GM23338 (cell line): ENCODE measurements at regions not wholly inside any gene's neighbourhood (a gene's known extent, or its start where the extent isn't known, plus 50 kb on each side); places are given as distances from the start of the nearest gene placed in this dataset.

Experiments used
- ATAC-seq: fragments of 200-7000 bp; cut with Tn5 transposase; 3 replicates; pipeline ENCODE4 v1.9.1; 2020
- DNase-seq: peaks from one replicate; pipeline ENCODE4 v3.0.0-alpha.2; 2015; ENCODE audit warnings: low spot score
- H2AFZ ChIP-seq: fragments of 200-600 bp; sonication (generic); 2 replicates; pipeline ENCODE4 v1.8.0; 2016; ENCODE audit warnings: antibody characterized with exemption, mild to moderate bottlenecking, moderate library complexity
- H3F3A ChIP-seq: fragments of 200-600 bp; sonication (generic); replicated peaks from 2 replicates; pipeline ENCODE4 v1.8.0; 2017; ENCODE audit warnings: antibody characterized with exemption, mixed run types, low read depth
- H3K27ac ChIP-seq: fragments of 200-600 bp; sonication (generic); 2 replicates; pipeline ENCODE4 v1.6.1; 2016; ENCODE audit warnings: low read depth
- H3K27me3 ChIP-seq: fragments of 200-600 bp; sonication (generic); 2 replicates; pipeline ENCODE4 v1.8.0; 2016; ENCODE audit warnings: mild to moderate bottlenecking, mixed run types, moderate library complexity; ENCODE audit not compliant: insufficient read depth
- H3K36me3 ChIP-seq: fragments of 200-600 bp; sonication (generic); 2 replicates; pipeline ENCODE4 v1.8.0; 2016; ENCODE audit warnings: mild to moderate bottlenecking; ENCODE audit not compliant: insufficient read depth
- H3K4me1 ChIP-seq: fragments of 200-600 bp; sonication (generic); 2 replicates; pipeline ENCODE4 v1.8.0; 2016; ENCODE audit warnings: mild to moderate bottlenecking, moderate library complexity; ENCODE audit not compliant: insufficient read depth
- H3K4me2 ChIP-seq: fragments of 200-600 bp; sonication (generic); 2 replicates; pipeline ENCODE4 v1.7.1; 2017; ENCODE audit warnings: mixed run types
- H3K4me3 ChIP-seq: fragments of 200-600 bp; sonication (generic); 2 replicates; pipeline ENCODE4 v1.6.1; 2016; ENCODE audit warnings: mixed run types
- H3K79me2 ChIP-seq: fragments of 200-600 bp; sonication (generic); replicated peaks from 2 replicates; pipeline ENCODE4 v1.8.0; 2017; ENCODE audit warnings: mild to moderate bottlenecking; ENCODE audit not compliant: insufficient read depth
- H3K9me2 ChIP-seq: fragments of 200-600 bp; sonication (generic); 2 replicates; pipeline ENCODE4 v1.8.0; 2017; ENCODE audit not compliant: insufficient read depth
- H4K20me1 ChIP-seq: fragments of 200-600 bp; sonication (generic); replicated peaks from 2 replicates; pipeline ENCODE4 v1.8.0; 2017; ENCODE audit warnings: mild to moderate bottlenecking; ENCODE audit not compliant: insufficient read depth
- H3K27ac Mint-ChIP-seq: 2 replicates; pipeline ENCODE4 v1.8.0; 2020; ENCODE audit warnings: inconsistent platforms, mild to moderate bottlenecking, moderate library complexity, mixed read lengths
- H3K27me3 Mint-ChIP-seq: 3 replicates; pipeline ENCODE4 v1.8.0; 2022; ENCODE audit warnings: low read depth, mild to moderate bottlenecking, moderate library complexity, mixed read lengths, inconsistent platforms; ENCODE audit not compliant: insufficient read depth, poor library complexity
- H3K36me3 Mint-ChIP-seq: 3 replicates; pipeline ENCODE4 v1.8.0; 2021; ENCODE audit warnings: low read depth, mild to moderate bottlenecking, inconsistent platforms, moderate library complexity, mixed read lengths
- H3K4me1 Mint-ChIP-seq: 3 replicates; pipeline ENCODE4 v1.8.0; 2020; ENCODE audit warnings: mild to moderate bottlenecking, inconsistent platforms, mixed read lengths
- H3K4me3 Mint-ChIP-seq: 3 replicates; pipeline ENCODE4 v1.8.0; 2021; ENCODE audit warnings: moderate library complexity, mild to moderate bottlenecking, inconsistent platforms, mixed read lengths
- H3K9me3 Mint-ChIP-seq: 3 replicates; pipeline ENCODE4 v1.8.0; 2020; ENCODE audit warnings: moderate library complexity, mild to moderate bottlenecking, inconsistent platforms, mixed read lengths
- EZH2 ChIP-seq: fragments of 200-600 bp; sonication (generic); IDR thresholded peaks from one replicate; pipeline ENCODE4 v1.8.0; 2017; ENCODE audit warnings: antibody characterized with exemption, mild to moderate bottlenecking, low read depth; ENCODE audit not compliant: unreplicated experiment
- JUNB ChIP-seq: IDR thresholded peaks from one replicate; pipeline ENCODE4 v1.6.1; 2016; ENCODE audit warnings: antibody characterized with exemption; ENCODE audit not compliant: unreplicated experiment
- NANOG ChIP-seq: IDR thresholded peaks from 2 replicates; pipeline ENCODE4 v1.6.1; 2016; ENCODE audit warnings: antibody characterized with exemption, borderline replicate concordance
- POLR2AphosphoS5 ChIP-seq: IDR thresholded peaks from 2 replicates; pipeline ENCODE4 v1.6.1; 2016; ENCODE audit warnings: antibody characterized with exemption, low read depth
- ZNF114 ChIP-seq: fragments of 250-450 bp; sonication (Bioruptor Pico); IDR thresholded peaks from 2 replicates; pipeline ENCODE4 v1.5.0; 2020; ENCODE audit warnings: mild to moderate bottlenecking, moderate library complexity
- TF ChIP-seq, protein P1 (sequence below), 2 experiments: fragments of 200-600 bp in 1 of 2; sonication (generic) in 1 of 2; conservative IDR thresholded peaks; 2 replicates each; pipeline versions ENCODE4 v1.5.1 to v1.6.1; 2016 to 2017; ENCODE audit warnings: antibody characterized with exemption in 2 of 2, low read depth in 2 of 2, mild to moderate bottlenecking in 2 of 2, moderate library complexity in 1 of 2
- TF ChIP-seq, protein P2 (sequence below): fragments of 250-450 bp; sonication (Bioruptor Pico); IDR thresholded peaks from 2 replicates; pipeline ENCODE4 v1.5.0; 2020; ENCODE audit warnings: mild to moderate bottlenecking, moderate library complexity

DNA sequence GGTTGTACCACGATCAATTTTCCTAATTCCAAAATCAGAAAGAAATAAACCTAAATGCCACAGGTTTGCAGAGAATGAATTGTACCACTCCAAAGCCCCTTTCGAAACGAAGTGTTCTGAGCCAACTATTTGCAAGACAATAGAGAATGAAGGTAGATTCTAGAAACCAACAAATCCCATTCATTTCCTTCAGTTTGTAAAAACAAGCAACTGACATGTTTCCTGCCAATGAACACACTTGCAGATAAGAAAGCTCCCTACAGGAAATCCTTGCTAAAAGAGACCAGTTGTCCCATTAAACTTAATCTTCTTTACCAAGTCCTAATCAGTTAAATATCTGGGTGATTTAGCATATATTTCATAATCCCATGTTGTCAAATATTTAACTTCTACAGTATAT, 198.4 kb upstream of the FOXN3 start:
- Histone ChIP-seq H4K20me1 (no peaks in the 10 kb centered on the region), H3K79me2 (peaks cover 79% of the 10 kb centered on the region), H3K4me3 (peak overlapping the region; percentile 67), H3K4me1 (peaks cover 56% of the 10 kb centered on the region), H2AFZ (no peak overlapping the region), H3K9me2 (no peaks in the 10 kb centered on the region), H3K27me3 (no peaks in the 10 kb centered on the region), H3K36me3 (no peaks in the 10 kb centered on the region), H3K4me2 (peak overlapping the region; percentile 84), H3F3A (0 out of 2 replicates have a peak, but pooled peaks cover 15% of the 10 kb centered on the region), H3K27ac (peak overlapping the region; percentile 93)
- DNase-seq = peak; percentile 73
- peak; percentile 4; the same call in 2 of the 3 replicates for ATAC-seq
- Mint-ChIP-seq H3K27me3 (peaks cover 6% of the 10 kb centered on the region), H3K4me1 (peaks cover 63% of the 10 kb centered on the region), H3K27ac (peak overlapping the region; percentile 64), H3K9me3 (no peaks in the 10 kb centered on the region), H3K36me3 (peaks cover 15% of the 10 kb centered on the region; the same call in 2 of the 3 replicates), H3K4me3 (peak overlapping the region; percentile 95)
- TF ChIP-seq POLR2AphosphoS5 (no peak), EZH2 (no peak), JUNB (no peak), ZNF114 (CRISPR knock-in tag) (no peak), NANOG (0 out of 2 replicates have a peak, but pooled peaks have one; percentile 31)
- TF ChIP-seq, protein P1, sequence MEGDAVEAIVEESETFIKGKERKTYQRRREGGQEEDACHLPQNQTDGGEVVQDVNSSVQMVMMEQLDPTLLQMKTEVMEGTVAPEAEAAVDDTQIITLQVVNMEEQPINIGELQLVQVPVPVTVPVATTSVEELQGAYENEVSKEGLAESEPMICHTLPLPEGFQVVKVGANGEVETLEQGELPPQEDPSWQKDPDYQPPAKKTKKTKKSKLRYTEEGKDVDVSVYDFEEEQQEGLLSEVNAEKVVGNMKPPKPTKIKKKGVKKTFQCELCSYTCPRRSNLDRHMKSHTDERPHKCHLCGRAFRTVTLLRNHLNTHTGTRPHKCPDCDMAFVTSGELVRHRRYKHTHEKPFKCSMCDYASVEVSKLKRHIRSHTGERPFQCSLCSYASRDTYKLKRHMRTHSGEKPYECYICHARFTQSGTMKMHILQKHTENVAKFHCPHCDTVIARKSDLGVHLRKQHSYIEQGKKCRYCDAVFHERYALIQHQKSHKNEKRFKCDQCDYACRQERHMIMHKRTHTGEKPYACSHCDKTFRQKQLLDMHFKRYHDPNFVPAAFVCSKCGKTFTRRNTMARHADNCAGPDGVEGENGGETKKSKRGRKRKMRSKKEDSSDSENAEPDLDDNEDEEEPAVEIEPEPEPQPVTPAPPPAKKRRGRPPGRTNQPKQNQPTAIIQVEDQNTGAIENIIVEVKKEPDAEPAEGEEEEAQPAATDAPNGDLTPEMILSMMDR (conservative IDR thresholded peaks at IDR 0.05; ENCODE audit: low read depth in 2 of 2) = no peak
- TF ChIP-seq, protein P2, sequence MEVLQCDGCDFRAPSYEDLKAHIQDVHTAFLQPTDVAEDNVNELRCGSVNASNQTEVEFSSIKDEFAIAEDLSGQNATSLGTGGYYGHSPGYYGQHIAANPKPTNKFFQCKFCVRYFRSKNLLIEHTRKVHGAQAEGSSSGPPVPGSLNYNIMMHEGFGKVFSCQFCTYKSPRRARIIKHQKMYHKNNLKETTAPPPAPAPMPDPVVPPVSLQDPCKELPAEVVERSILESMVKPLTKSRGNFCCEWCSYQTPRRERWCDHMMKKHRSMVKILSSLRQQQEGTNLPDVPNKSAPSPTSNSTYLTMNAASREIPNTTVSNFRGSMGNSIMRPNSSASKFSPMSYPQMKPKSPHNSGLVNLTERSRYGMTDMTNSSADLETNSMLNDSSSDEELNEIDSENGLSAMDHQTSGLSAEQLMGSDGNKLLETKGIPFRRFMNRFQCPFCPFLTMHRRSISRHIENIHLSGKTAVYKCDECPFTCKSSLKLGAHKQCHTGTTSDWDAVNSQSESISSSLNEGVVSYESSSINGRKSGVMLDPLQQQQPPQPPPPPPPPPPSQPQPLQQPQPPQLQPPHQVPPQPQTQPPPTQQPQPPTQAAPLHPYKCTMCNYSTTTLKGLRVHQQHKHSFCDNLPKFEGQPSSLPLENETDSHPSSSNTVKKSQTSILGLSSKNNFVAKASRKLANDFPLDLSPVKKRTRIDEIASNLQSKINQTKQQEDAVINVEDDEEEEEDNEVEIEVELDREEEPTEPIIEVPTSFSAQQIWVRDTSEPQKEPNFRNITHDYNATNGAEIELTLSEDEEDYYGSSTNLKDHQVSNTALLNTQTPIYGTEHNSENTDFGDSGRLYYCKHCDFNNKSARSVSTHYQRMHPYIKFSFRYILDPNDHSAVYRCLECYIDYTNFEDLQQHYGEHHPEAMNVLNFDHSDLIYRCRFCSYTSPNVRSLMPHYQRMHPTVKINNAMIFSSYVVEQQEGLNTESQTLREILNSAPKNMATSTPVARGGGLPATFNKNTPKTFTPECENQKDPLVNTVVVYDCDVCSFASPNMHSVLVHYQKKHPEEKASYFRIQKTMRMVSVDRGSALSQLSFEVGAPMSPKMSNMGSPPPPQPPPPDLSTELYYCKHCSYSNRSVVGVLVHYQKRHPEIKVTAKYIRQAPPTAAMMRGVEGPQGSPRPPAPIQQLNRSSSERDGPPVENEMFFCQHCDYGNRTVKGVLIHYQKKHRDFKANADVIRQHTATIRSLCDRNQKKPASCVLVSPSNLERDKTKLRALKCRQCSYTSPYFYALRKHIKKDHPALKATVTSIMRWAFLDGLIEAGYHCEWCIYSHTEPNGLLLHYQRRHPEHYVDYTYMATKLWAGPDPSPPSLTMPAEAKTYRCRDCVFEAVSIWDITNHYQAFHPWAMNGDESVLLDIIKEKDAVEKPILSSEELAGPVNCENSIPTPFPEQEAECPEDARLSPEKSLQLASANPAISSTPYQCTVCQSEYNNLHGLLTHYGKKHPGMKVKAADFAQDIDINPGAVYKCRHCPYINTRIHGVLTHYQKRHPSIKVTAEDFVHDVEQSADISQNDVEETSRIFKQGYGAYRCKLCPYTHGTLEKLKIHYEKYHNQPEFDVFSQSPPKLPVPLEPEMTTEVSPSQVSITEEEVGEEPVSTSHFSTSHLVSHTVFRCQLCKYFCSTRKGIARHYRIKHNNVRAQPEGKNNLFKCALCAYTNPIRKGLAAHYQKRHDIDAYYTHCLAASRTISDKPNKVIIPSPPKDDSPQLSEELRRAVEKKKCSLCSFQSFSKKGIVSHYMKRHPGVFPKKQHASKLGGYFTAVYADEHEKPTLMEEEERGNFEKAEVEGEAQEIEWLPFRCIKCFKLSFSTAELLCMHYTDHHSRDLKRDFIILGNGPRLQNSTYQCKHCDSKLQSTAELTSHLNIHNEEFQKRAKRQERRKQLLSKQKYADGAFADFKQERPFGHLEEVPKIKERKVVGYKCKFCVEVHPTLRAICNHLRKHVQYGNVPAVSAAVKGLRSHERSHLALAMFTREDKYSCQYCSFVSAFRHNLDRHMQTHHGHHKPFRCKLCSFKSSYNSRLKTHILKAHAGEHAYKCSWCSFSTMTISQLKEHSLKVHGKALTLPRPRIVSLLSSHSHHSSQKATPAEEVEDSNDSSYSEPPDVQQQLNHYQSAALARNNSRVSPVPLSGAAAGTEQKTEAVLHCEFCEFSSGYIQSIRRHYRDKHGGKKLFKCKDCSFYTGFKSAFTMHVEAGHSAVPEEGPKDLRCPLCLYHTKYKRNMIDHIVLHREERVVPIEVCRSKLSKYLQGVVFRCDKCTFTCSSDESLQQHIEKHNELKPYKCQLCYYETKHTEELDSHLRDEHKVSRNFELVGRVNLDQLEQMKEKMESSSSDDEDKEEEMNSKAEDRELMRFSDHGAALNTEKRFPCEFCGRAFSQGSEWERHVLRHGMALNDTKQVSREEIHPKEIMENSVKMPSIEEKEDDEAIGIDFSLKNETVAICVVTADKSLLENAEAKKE (CRISPR knock-in tag) = no peak
